HepG2 (cell line): ENCODE measurements at regions not wholly inside any gene's neighbourhood (a gene's known extent, or its start where the extent isn't known, plus 50 kb on each side); places are given as distances from the start of the nearest gene placed in this dataset.

Experiments
- CTCF ChIP-seq: sonication (generic); formaldehyde crosslinking; IDR thresholded peaks from 2 replicates; pipeline ENCODE4 v1.5.0; 2020; ENCODE audit warnings: mild to moderate bottlenecking, missing genetic modification reagents, moderate library complexity
- E2F1 ChIP-seq: sonication (generic); formaldehyde crosslinking; IDR thresholded peaks from 2 replicates; pipeline ENCODE4 v1.5.0; 2020; ENCODE audit warnings: missing genetic modification reagents
- FOXA1 ChIP-seq, 2 experiments: fragments of 450-650 bp in 1 of 2; sonication (generic) in 1 of 2; formaldehyde crosslinking in 1 of 2; IDR thresholded peaks; 2 replicates each; pipeline versions ENCODE4 v1.4.0 to v1.6.1; 2016 to 2020; ENCODE audit warnings: missing genetic modification reagents in 1 of 2
- FOXA3 ChIP-seq: IDR thresholded peaks from 2 replicates; pipeline ENCODE4 v1.6.1; 2016; ENCODE audit warnings: missing genetic modification reagents, missing compliant biosample characterization
- MTA1 ChIP-seq: sonication (generic); formaldehyde crosslinking; IDR thresholded peaks from 2 replicates; pipeline ENCODE4 v1.4.0; 2020; ENCODE audit warnings: missing genetic modification reagents, mild to moderate bottlenecking, borderline replicate concordance
- MYNN ChIP-seq: sonication (generic); formaldehyde crosslinking; IDR thresholded peaks from 2 replicates; pipeline ENCODE4 v1.4.0; 2020; ENCODE audit warnings: mild to moderate bottlenecking, low read depth, missing genetic modification reagents
- POLR2A ChIP-seq, 2 experiments: IDR thresholded peaks; 2 replicates each; pipeline ENCODE4 v1.6.1; 2011; ENCODE audit warnings: low read depth in 2 of 2, low read length in 2 of 2, mild to moderate bottlenecking in 1 of 2, moderate library complexity in 1 of 2; ENCODE audit not compliant: insufficient read depth in 1 of 2
- RFX5 ChIP-seq: IDR thresholded peaks from 2 replicates; pipeline ENCODE4 v1.6.1; 2011; ENCODE audit warnings: low read depth, low read length, improper control_type of control experiment
- ZMAT3 ChIP-seq: sonication (generic); formaldehyde crosslinking; conservative IDR thresholded peaks from 2 replicates; pipeline ENCODE4 v1.7.0; 2021; ENCODE audit warnings: missing genetic modification reagents
- ZNF33A ChIP-seq: sonication (generic); formaldehyde crosslinking; IDR thresholded peaks from 2 replicates; pipeline ENCODE4 v1.5.1; 2020; ENCODE audit warnings: missing genetic modification reagents, mild to moderate bottlenecking, moderate library complexity, borderline replicate concordance

- TF ChIP-seq MYNN (CRISPR knock-in tag), result no peak
- no peak for TF ChIP-seq POLR2A (IDR thresholded peaks at IDR 0.05; ENCODE audit: insufficient read depth in 1 of 2, low read depth in 2 of 2, low read length in 2 of 2)
- TF ChIP-seq FOXA1 (IDR thresholded peaks at IDR 0.05), result no peak
- TF ChIP-seq FOXA1 (CRISPR knock-in tag; IDR thresholded peaks at IDR 0.05), result no peak
- TF ChIP-seq ZMAT3 (CRISPR knock-in tag), result no peak
- no peak for TF ChIP-seq RFX5
- TF ChIP-seq FOXA3 (CRISPR knock-in tag), result no peak
- no peak for TF ChIP-seq ZNF33A
- TF ChIP-seq E2F1 (CRISPR knock-in tag), result no peak
- TF ChIP-seq CTCF (CRISPR knock-in tag), result no peak
- TF ChIP-seq MTA1 (CRISPR knock-in tag), result no peak
Observed at GRCh38 chr14:53692451-53692850, 264.2 kb downstream of the BMP4 start.
